GM19463 (cell line): ENCODE measurements at regions not wholly inside any gene's neighbourhood (a gene's known extent, or its start where the extent isn't known, plus 50 kb on each side); places are given as distances from the start of the nearest gene placed in this dataset.

Experiments
- ATAC-seq: cut with Tn5 transposase; IDR thresholded peaks from one replicate; pipeline ENCODE4 v1.9.1; 2021; ENCODE audit warnings: mild to moderate bottlenecking, moderate library complexity; ENCODE audit not compliant: unreplicated experiment

GRCh38 chr4:83821493-83821892, 285.6 kb downstream of the GPAT3 start:
- ATAC-seq, result no peak

GRCh38 chr4:83819582-83819981, 283.7 kb downstream of the GPAT3 start:
- no peak for ATAC-seq

- ATAC-seq, result no peak
Measured at GRCh38 chr4:83810428-83810827, 274.5 kb downstream of the GPAT3 start.

- no peak for ATAC-seq
Measured at GRCh38 chr4:83809581-83809980, 273.7 kb downstream of the GPAT3 start.

- ATAC-seq, result no peak
Measured at GRCh38 chr4:83793481-83793880, 257.6 kb downstream of the GPAT3 start.

- no peak for ATAC-seq
Measured at GRCh38 chr4:83785891-83786290, 250.0 kb downstream of the GPAT3 start.

- ATAC-seq, result no peak
Measured at GRCh38 chr4:83783215-83783614, 247.3 kb downstream of the GPAT3 start.

- ATAC-seq, result no peak
Measured at GRCh38 chr4:83782591-83782990, 246.7 kb downstream of the GPAT3 start.

- no peak for ATAC-seq
Measured at GRCh38 chr4:83781434-83781833, 245.5 kb downstream of the GPAT3 start.

GRCh38 chr4:83780053-83780733, 244.3 kb downstream of the GPAT3 start:
- no peak for ATAC-seq

GRCh38 chr4:83779103-83780052, 243.5 kb downstream of the GPAT3 start:
- ATAC-seq, result no peak

GRCh38 chr4:83772685-83773084, 236.8 kb downstream of the GPAT3 start:
- ATAC-seq, result no peak

GRCh38 chr4:83771113-83771705, 235.3 kb downstream of the GPAT3 start:
- ATAC-seq, result peak; percentile 54

GRCh38 chr4:83768146-83768545, 232.2 kb downstream of the GPAT3 start:
- no peak for ATAC-seq

GRCh38 chr4:83767067-83767466, 231.2 kb downstream of the GPAT3 start:
- ATAC-seq, result no peak

GRCh38 chr4:83759611-83760010, 223.7 kb downstream of the GPAT3 start:
- no peak for ATAC-seq

GRCh38 chr4:83758285-83758684, 222.4 kb downstream of the GPAT3 start:
- ATAC-seq, result no peak

- ATAC-seq, result no peak
Measured at GRCh38 chr4:83757121-83757621, 221.3 kb downstream of the GPAT3 start.

GRCh38 chr4:83753260-83753659, 217.4 kb downstream of the GPAT3 start:
- no peak for ATAC-seq

GRCh38 chr4:83751336-83751949, 215.5 kb downstream of the GPAT3 start:
- ATAC-seq, result no peak

GRCh38 chr4:83748711-83749110, 212.8 kb downstream of the GPAT3 start:
- ATAC-seq, result no peak
